ENCODE measurements at regions not wholly inside any gene's neighbourhood (a gene's known extent, or its start where the extent isn't known, plus 50 kb on each side); places are given as distances from the start of the nearest gene placed in this dataset.

DNA sequence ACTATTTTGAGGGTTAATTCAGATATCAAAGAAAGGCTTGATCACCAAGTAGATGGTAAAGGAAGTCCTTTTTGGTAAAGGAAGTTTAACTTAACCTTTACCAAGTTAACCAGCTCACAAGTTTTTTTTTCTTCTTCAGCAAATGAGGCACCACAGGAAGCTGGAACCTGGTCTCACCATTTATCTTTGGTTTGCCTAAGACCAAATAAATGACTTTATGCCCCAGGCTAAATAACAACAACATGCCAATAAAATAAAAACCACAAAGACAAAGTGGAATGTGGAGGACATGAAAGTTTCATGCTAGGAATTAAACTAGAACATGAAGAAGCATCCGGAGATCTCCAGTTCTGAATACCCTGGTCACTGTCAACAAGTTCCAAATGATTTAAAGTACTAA lies 116.8 kb upstream of the PRICKLE1 start:
- TF ChIP-seq, protein P1, sequence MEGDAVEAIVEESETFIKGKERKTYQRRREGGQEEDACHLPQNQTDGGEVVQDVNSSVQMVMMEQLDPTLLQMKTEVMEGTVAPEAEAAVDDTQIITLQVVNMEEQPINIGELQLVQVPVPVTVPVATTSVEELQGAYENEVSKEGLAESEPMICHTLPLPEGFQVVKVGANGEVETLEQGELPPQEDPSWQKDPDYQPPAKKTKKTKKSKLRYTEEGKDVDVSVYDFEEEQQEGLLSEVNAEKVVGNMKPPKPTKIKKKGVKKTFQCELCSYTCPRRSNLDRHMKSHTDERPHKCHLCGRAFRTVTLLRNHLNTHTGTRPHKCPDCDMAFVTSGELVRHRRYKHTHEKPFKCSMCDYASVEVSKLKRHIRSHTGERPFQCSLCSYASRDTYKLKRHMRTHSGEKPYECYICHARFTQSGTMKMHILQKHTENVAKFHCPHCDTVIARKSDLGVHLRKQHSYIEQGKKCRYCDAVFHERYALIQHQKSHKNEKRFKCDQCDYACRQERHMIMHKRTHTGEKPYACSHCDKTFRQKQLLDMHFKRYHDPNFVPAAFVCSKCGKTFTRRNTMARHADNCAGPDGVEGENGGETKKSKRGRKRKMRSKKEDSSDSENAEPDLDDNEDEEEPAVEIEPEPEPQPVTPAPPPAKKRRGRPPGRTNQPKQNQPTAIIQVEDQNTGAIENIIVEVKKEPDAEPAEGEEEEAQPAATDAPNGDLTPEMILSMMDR (conservative IDR thresholded peaks at IDR 0.05; ENCODE audit: low read length) = no peak
- TF ChIP-seq EZH2phosphoT487 (IDR thresholded peaks at IDR 0.05; ENCODE audit: borderline replicate concordance) = no peak
